Breast epithelium (tissue), 3 donors: ENCODE measurements at regions not wholly inside any gene's neighbourhood (a gene's known extent, or its start where the extent isn't known, plus 50 kb on each side); places are given as distances from the start of the nearest gene placed in this dataset.

Experiments used
- POLR2A ChIP-seq: fragments of 450-650 bp; IDR thresholded peaks from one replicate; pipeline ENCODE4 v1.6.1; 2016; ENCODE audit warnings: antibody characterized with exemption, mild to moderate bottlenecking, moderate library complexity
- TF ChIP-seq, protein P1 (sequence below), 3 donors: fragments of 450-650 bp; IDR thresholded peaks; one replicate each; pipeline ENCODE4 v1.5.1; 2016 to 2017; ENCODE audit warnings: antibody characterized with exemption in 3 of 3, mild to moderate bottlenecking in 3 of 3, moderate library complexity in 3 of 3

DNA sequence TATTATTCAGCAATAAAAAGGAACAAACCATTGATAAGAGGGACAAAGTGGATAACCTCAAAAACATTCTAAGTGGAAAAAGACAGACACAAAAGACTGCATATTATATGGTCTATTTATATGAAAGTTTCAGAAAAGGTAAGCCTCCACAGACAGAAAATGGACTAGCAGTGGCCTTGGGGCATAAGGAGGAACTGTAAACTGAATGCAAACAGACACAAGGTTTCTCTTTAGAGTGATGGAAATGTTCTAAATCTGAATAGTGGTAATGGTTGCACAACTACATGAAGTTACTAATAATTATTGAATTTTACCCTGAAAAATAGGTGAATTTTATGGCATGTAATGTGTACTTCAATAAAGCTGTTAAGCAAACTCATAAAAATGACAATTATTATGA is 286.3 kb upstream of the PAPPA start:
- TF ChIP-seq, protein P1, sequence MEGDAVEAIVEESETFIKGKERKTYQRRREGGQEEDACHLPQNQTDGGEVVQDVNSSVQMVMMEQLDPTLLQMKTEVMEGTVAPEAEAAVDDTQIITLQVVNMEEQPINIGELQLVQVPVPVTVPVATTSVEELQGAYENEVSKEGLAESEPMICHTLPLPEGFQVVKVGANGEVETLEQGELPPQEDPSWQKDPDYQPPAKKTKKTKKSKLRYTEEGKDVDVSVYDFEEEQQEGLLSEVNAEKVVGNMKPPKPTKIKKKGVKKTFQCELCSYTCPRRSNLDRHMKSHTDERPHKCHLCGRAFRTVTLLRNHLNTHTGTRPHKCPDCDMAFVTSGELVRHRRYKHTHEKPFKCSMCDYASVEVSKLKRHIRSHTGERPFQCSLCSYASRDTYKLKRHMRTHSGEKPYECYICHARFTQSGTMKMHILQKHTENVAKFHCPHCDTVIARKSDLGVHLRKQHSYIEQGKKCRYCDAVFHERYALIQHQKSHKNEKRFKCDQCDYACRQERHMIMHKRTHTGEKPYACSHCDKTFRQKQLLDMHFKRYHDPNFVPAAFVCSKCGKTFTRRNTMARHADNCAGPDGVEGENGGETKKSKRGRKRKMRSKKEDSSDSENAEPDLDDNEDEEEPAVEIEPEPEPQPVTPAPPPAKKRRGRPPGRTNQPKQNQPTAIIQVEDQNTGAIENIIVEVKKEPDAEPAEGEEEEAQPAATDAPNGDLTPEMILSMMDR (IDR thresholded peaks at IDR 0.05) = no peak
- no peak for TF ChIP-seq POLR2A
